Fibroblast of mammary gland (primary cell): ENCODE measurements at regions not wholly inside any gene's neighbourhood (a gene's known extent, or its start where the extent isn't known, plus 50 kb on each side); places are given as distances from the start of the nearest gene placed in this dataset.
A peak's percentile ranks its signal among the peaks of the same experiment; 100 is the strongest.

ENCODE experiments used
- DNase-seq: peaks from one replicate; pipeline ENCODE4 v3.0.0-alpha.2; 2010; ENCODE audit warnings: low read depth
- H3K4me3 ChIP-seq: 2 replicates; pipeline ENCODE4 v1.5.1; 2011; ENCODE audit warnings: low read depth, mild to moderate bottlenecking, low read length, moderate library complexity; ENCODE audit not compliant: control insufficient read depth
- CTCF ChIP-seq: conservative IDR thresholded peaks from 2 replicates; pipeline ENCODE4 v1.5.1; 2011; ENCODE audit warnings: low read depth, low read length, inconsistent platforms; ENCODE audit not compliant: control insufficient read depth, insufficient read depth

GRCh38 chr20:48064929-48065328, 279.6 kb upstream of the SULF2 start:
- no peak overlapping the region for H3K4me3 ChIP-seq
- TF ChIP-seq CTCF, result no peak
- DNase-seq, result peak; percentile 73

DNA sequence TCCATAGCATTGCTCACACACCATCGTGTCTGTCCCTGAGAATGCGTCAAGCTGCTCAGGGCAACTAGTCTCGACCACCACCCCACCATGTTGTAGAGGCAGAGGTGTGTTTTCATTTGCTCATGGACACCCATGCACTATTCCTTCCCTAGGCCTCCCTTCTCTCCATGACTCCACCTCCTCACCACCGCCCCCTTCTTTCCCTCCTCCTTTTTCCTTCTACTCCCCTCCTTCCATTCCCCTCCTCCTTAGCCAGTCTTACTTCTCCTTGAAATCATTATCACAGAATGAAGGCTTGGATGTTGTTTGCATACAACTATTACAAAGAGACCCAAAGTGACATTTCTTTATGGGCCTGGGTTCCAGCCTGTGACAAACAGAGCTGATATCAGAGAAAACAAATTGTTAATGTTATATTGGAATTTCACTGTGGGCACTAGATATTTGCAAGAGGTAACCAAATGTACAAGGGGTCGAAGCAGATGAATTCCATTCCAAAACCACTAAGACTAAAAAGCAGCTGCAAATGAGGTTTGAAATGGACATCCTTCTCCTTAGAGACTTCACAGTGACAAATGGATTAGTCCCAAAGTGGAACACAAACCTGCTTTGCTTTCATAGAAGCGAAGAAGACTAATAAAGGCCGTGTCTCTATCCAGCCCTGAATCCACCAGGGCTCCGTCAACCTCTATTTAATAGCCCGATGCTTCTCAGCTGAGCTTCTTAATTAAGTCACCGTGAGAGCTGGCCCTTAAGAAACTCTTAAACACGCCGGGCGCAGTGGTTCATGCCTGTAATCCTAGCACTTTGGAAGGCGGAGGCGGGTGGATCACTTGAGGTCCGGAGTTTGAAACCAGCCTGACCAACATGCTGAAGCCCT, 275.8 kb upstream of the SULF2 start:
- DNase-seq, result no peak
- H3K4me3 ChIP-seq, result no peak overlapping the region
- no peak for TF ChIP-seq CTCF

- DNase-seq, result no peak
- H3K4me3 ChIP-seq, result no peak overlapping the region
- TF ChIP-seq CTCF, result no peak
Observed at GRCh38 chr20:48058611-48059559, 273.6 kb upstream of the SULF2 start.

DNA sequence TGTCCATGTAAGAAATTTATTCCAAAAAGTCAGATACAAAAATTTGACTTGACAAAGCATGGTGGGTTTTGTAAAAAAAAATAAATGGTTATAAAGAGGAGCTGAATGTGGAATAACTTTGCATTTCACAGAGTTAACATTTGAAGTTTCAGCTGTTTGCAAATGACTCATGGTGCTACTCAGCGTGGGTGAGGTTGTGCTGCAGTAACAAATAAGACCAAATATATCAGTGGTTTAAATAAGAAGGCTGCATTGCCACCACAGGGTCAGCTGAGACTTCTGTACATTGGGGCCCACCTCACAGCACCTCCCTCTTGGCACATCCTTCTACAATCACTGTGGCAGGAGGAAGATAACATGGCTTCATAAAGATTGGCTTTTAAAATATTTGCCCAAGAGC, 272.5 kb upstream of the SULF2 start:
- TF ChIP-seq CTCF, result no peak
- DNase-seq, result no peak
- H3K4me3 ChIP-seq, result no peak overlapping the region

- no peak for DNase-seq
- no peak overlapping the region for H3K4me3 ChIP-seq
- TF ChIP-seq CTCF, result no peak
Observed at GRCh38 chr20:48057251-48057650, 272.0 kb upstream of the SULF2 start.

- no peak for TF ChIP-seq CTCF
- no peak for DNase-seq
Observed at GRCh38 chr20:48056218-48056617, 270.9 kb upstream of the SULF2 start.

More at GRCh38 chr20:48056218-48056617, 270.9 kb upstream of the SULF2 start:
- H3K4me3 ChIP-seq, result no peak overlapping the region
